ENCODE measurements at regions not wholly inside any gene's neighbourhood (a gene's known extent, or its start where the extent isn't known, plus 50 kb on each side); places are given as distances from the start of the nearest gene placed in this dataset.

- DNase-seq: no peak
- H3K27ac ChIP-seq: no peak overlapping the region
- no peaks in the 10 kb centered on the region for H3K36me3 ChIP-seq
- H3K4me3 ChIP-seq: no peak overlapping the region
- no peaks in the 10 kb centered on the region for H3K9me3 ChIP-seq
- no peak for TF ChIP-seq CTCF (IDR thresholded peaks at IDR 0.05)
- no peak for TF ChIP-seq POLR2A (IDR thresholded peaks at IDR 0.05)
- H3K27me3 ChIP-seq: no peaks in the 10 kb centered on the region
- no peaks in the 10 kb centered on the region for H3K4me1 ChIP-seq
Observed at GRCh38 chr2:215548714-215549113, 112.8 kb upstream of the FN1 start.

GRCh38 chr2:215542690-215543089 lies 106.8 kb upstream of the FN1 start:
- no peaks in the 10 kb centered on the region for H3K27me3 ChIP-seq
- no peaks in the 10 kb centered on the region for H3K9me3 ChIP-seq

GRCh38 chr2:215540658-215541057 lies 104.8 kb upstream of the FN1 start:
- no peak overlapping the region for H3K27ac ChIP-seq
- no peak for DNase-seq
- H3K4me1 ChIP-seq: no peaks in the 10 kb centered on the region
- no peaks in the 10 kb centered on the region for H3K36me3 ChIP-seq
- no peaks in the 10 kb centered on the region for H3K9me3 ChIP-seq
- H3K4me3 ChIP-seq: no peak overlapping the region
- H3K27me3 ChIP-seq: no peaks in the 10 kb centered on the region
- TF ChIP-seq CTCF (IDR thresholded peaks at IDR 0.05): no peak
- TF ChIP-seq POLR2A (IDR thresholded peaks at IDR 0.05): no peak

More at GRCh38 chr2:215542690-215543089, 106.8 kb upstream of the FN1 start:
- no peak for TF ChIP-seq POLR2A (IDR thresholded peaks at IDR 0.05)
- no peak for TF ChIP-seq CTCF (IDR thresholded peaks at IDR 0.05)
- Histone ChIP-seq H3K4me1 (no peaks in the 10 kb centered on the region), H3K4me3 (no peak overlapping the region), H3K27ac (no peak overlapping the region), H3K36me3 (no peaks in the 10 kb centered on the region)
- no peak for DNase-seq

GRCh38 chr2:215537611-215538010 lies 101.7 kb upstream of the FN1 start:
- H3K4me1 ChIP-seq: no peaks in the 10 kb centered on the region
- H3K4me3 ChIP-seq: no peak overlapping the region
- H3K9me3 ChIP-seq: no peaks in the 10 kb centered on the region
- no peaks in the 10 kb centered on the region for H3K27me3 ChIP-seq
- TF ChIP-seq POLR2A (IDR thresholded peaks at IDR 0.05) (no peak), CTCF (IDR thresholded peaks at IDR 0.05) (no peak)
- no peaks in the 10 kb centered on the region for H3K36me3 ChIP-seq
- H3K27ac ChIP-seq: no peak overlapping the region
- no peak for DNase-seq

- Histone ChIP-seq H3K4me3 (no peak overlapping the region), H3K9me3 (no peaks in the 10 kb centered on the region), H3K27me3 (no peaks in the 10 kb centered on the region), H3K4me1 (no peaks in the 10 kb centered on the region), H3K27ac (no peak overlapping the region), H3K36me3 (no peaks in the 10 kb centered on the region)
- no peak for DNase-seq
- TF ChIP-seq CTCF (IDR thresholded peaks at IDR 0.05) (no peak), POLR2A (IDR thresholded peaks at IDR 0.05) (no peak)
Observed at GRCh38 chr2:215536510-215536909, 100.6 kb upstream of the FN1 start.

- TF ChIP-seq CTCF (IDR thresholded peaks at IDR 0.05): no peak
- no peak for TF ChIP-seq POLR2A (IDR thresholded peaks at IDR 0.05)
- no peak overlapping the region for H3K4me3 ChIP-seq
- no peaks in the 10 kb centered on the region for H3K9me3 ChIP-seq
- H3K36me3 ChIP-seq: no peaks in the 10 kb centered on the region
- no peaks in the 10 kb centered on the region for H3K27me3 ChIP-seq
- no peak for DNase-seq
- no peak overlapping the region for H3K27ac ChIP-seq
- H3K4me1 ChIP-seq: no peaks in the 10 kb centered on the region
Observed at GRCh38 chr2:215535741-215536140, 99.9 kb upstream of the FN1 start.
